Activated CD4-positive, alpha-beta T cell treated with anti-CD3 and anti-CD28 coated beads for 36 hours (primary cell): ENCODE measurements at regions not wholly inside any gene's neighbourhood (a gene's known extent, or its start where the extent isn't known, plus 50 kb on each side); places are given as distances from the start of the nearest gene placed in this dataset.
"Not testable (repeated sequence)": the region's sequence is repeated elsewhere in the genome, so short reads cannot be mapped to it uniquely, and the experiment has no call there.

Source experiments
- ATAC-seq: fragments of 200-7000 bp; cut with Tn5 transposase; one replicate; pipeline ENCODE4 v1.10.0; 2021; ENCODE audit warnings: mild to moderate bottlenecking, moderate library complexity
- CTCF ChIA-PET: fragments of 350-600 bp; sonication (Branson Sonifier 250); formaldehyde crosslinking; loops from one replicate; lab custom pipeline; 2021; ENCODE audit warnings: antibody characterized with exemption; lab: Charles Lee
- POLR2A ChIA-PET: fragments of 350-600 bp; sonication (Branson Sonifier 250); formaldehyde crosslinking; loops from one replicate; lab custom pipeline; 2021; ENCODE audit warnings: antibody characterized with exemption, inconsistent platforms; lab: Charles Lee
- DNase-seq: peaks from one replicate; pipeline ENCODE4 v3.0.0-alpha.2; 2020
- H3K27ac Mint-ChIP-seq: one replicate; pipeline ENCODE4 v1.8.0; 2021; ENCODE audit warnings: mixed read lengths
- H3K27me3 Mint-ChIP-seq: one replicate; pipeline ENCODE4 v1.8.0; 2021; ENCODE audit warnings: mixed read lengths
- H3K36me3 Mint-ChIP-seq: one replicate; pipeline ENCODE4 v1.8.0; 2021; ENCODE audit warnings: low read depth, mixed read lengths
- H3K4me1 Mint-ChIP-seq: one replicate; pipeline ENCODE4 v1.8.0; 2021; ENCODE audit warnings: mixed read lengths
- H3K4me3 Mint-ChIP-seq: one replicate; pipeline ENCODE4 v1.8.0; 2021; ENCODE audit warnings: mild to moderate bottlenecking, moderate library complexity, mixed read lengths
- H3K9me3 Mint-ChIP-seq: one replicate; pipeline ENCODE4 v1.8.0; 2021; ENCODE audit warnings: low read depth, mixed read lengths
- intact Hi-C, 2 experiments: fragments of 100-400 bp; cut with DNase I in 1 of 2; cut with micrococcal nuclease in 1 of 2; formaldehyde crosslinking; loops; one replicate each; pipeline versions ENCODE4 v1.14.2 to v1.15.1; 2022 to 2024; cut with DNase I, micrococcal nuclease

DNA sequence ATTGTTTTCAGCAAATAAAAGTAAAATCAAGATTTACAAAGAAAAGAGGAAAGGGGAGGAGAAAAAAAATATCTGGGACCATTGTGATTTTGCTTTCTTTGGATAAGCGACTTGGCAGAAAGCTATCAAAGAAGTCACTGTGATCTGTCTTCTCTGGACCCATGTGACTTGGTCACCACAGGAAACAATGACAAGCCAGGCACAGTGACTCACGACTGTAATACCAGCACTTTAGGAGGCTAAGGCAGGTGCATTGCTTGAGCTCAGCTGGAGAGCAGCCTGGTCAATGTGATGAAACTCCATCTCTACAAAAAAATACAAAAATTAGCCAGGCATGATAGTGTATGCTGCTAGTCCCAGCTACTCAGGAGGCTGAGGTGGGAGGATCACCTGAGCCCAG is 255.4 kb upstream of the NOTCH2NLA start:
- POLR2A ChIA-PET, H3K4me1 Mint-ChIP-seq, H3K27me3 Mint-ChIP-seq, H3K9me3 Mint-ChIP-seq, H3K27ac Mint-ChIP-seq, H3K4me3 Mint-ChIP-seq, CTCF ChIA-PET, H3K36me3 Mint-ChIP-seq, intact Hi-C loops, DNase-seq: not testable (repeated sequence)
- peak; percentile 99 for ATAC-seq

DNA sequence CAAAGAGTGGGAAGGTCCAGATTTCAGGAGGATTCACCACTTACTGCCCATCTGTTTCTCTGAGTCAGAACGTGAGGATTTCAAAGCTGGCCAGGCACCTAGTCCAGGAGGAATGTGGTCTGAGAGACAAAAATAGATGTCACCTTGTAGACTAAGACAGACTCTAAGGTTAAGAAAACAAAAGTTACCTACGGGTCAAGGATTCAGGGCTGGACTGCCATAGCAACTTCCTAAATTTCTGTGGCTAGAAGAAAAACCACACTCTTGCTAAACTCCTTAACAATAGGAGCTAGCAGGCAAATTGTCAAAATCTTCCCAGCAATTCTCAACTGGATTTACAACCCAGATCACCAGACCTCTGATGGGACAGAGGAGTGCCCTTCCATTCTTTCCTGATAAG is 250.4 kb upstream of the NOTCH2NLA start:
- DNase-seq, H3K9me3 Mint-ChIP-seq, POLR2A ChIA-PET, H3K36me3 Mint-ChIP-seq, intact Hi-C loops, H3K27me3 Mint-ChIP-seq, H3K4me3 Mint-ChIP-seq, ATAC-seq, CTCF ChIA-PET, H3K27ac Mint-ChIP-seq, H3K4me1 Mint-ChIP-seq: not testable (repeated sequence)

- H3K9me3 Mint-ChIP-seq, H3K27me3 Mint-ChIP-seq, intact Hi-C loops, H3K4me3 Mint-ChIP-seq, H3K27ac Mint-ChIP-seq, H3K4me1 Mint-ChIP-seq, H3K36me3 Mint-ChIP-seq, CTCF ChIA-PET, POLR2A ChIA-PET: not testable (repeated sequence)
- DNase-seq (peak; percentile 31), ATAC-seq (peak; percentile 26)
These were observed 249.4 kb upstream of the NOTCH2NLA start for GRCh38 chr1:146478125-146478720.

GRCh38 chr1:146475086-146475485 is 246.3 kb upstream of the NOTCH2NLA start:
- H3K36me3 Mint-ChIP-seq, H3K4me1 Mint-ChIP-seq, DNase-seq, CTCF ChIA-PET, ATAC-seq, H3K27me3 Mint-ChIP-seq, POLR2A ChIA-PET, H3K4me3 Mint-ChIP-seq, H3K9me3 Mint-ChIP-seq, intact Hi-C loops, H3K27ac Mint-ChIP-seq: not testable (repeated sequence)

DNA sequence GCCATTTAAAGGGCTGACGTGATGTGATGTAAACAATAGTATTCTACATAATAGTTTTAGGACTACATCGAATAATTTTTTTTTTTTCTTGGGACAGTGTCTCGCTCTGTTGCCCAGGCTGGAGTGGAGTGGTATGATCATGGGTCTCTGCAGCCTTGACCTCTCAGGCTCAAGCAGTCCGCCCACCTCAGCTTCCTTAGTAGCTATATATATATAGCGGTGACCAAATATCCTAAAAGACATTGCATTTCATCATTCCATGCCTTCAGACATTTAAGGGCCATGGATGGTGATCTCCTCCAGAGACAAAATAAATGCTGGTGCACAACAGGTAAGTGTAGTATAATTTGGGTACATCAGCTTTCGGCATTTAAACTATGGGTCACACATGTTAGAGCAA is 245.4 kb upstream of the NOTCH2NLA start:
- H3K27me3 Mint-ChIP-seq, H3K4me1 Mint-ChIP-seq, POLR2A ChIA-PET, DNase-seq, ATAC-seq, H3K27ac Mint-ChIP-seq, H3K4me3 Mint-ChIP-seq, H3K9me3 Mint-ChIP-seq, intact Hi-C loops, CTCF ChIA-PET, H3K36me3 Mint-ChIP-seq: not testable (repeated sequence)

DNA sequence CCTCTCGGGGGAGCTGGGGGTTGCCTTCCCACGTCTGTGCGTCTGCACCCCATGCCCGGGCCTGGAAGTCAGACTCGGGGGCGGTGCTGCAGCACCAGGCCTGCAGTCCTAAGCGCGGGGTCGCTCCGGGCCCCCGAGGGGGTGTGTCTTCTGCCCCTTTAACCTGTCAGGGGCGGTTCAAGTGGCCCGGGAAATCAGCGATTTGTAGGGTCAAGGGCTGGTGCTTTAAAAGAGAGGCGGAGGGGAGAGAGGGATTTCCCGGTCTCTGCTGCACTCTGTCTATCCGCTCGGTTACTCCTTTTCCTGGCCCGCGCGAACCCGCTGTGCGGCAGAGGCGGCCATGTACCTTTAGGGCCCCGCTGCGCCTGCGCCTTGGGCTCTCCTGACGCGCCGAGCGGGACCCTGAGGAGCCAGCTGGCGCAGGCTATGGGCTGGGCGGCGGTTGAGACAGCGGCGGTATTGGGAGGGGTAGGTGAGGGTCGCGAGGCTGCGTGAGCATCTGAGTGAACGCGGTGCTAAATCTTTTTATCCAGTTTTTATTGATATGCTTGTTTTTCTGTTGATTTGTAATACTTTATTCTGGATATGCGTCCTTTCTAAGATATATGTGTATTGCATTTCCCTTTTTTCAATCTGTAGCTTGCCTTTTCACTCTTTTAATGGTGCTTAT is 243.5 kb upstream of the NOTCH2NLA start:
- Mint-ChIP-seq H3K27ac (peak overlapping the region; percentile 69), H3K4me3 (peak overlapping the region; percentile 67)
- H3K4me1 Mint-ChIP-seq, H3K36me3 Mint-ChIP-seq, POLR2A ChIA-PET, intact Hi-C loops, H3K27me3 Mint-ChIP-seq, CTCF ChIA-PET, H3K9me3 Mint-ChIP-seq: not testable (repeated sequence)
- peak; percentile 87 for DNase-seq
- peak; percentile 100 for ATAC-seq

- CTCF ChIA-PET = not testable (repeated sequence)
These were observed 231.1 kb upstream of the NOTCH2NLA start for GRCh38 chr1:146459939-146460338.

GRCh38 chr1:146459308-146459707 is 230.5 kb upstream of the NOTCH2NLA start:
- H3K36me3 Mint-ChIP-seq, POLR2A ChIA-PET, DNase-seq, H3K4me1 Mint-ChIP-seq, H3K27me3 Mint-ChIP-seq, H3K9me3 Mint-ChIP-seq, CTCF ChIA-PET, H3K27ac Mint-ChIP-seq, ATAC-seq, intact Hi-C loops, H3K4me3 Mint-ChIP-seq: not testable (repeated sequence)

More at GRCh38 chr1:146459939-146460338, 231.1 kb upstream of the NOTCH2NLA start:
- H3K27ac Mint-ChIP-seq, H3K4me1 Mint-ChIP-seq, POLR2A ChIA-PET, intact Hi-C loops, H3K36me3 Mint-ChIP-seq, H3K4me3 Mint-ChIP-seq, H3K9me3 Mint-ChIP-seq, H3K27me3 Mint-ChIP-seq, DNase-seq, ATAC-seq: not testable (repeated sequence)

GRCh38 chr1:146448877-146449246 is 220.0 kb upstream of the NOTCH2NLA start:
- H3K27me3 Mint-ChIP-seq, H3K36me3 Mint-ChIP-seq, CTCF ChIA-PET, H3K4me1 Mint-ChIP-seq, H3K4me3 Mint-ChIP-seq, H3K27ac Mint-ChIP-seq, H3K9me3 Mint-ChIP-seq, POLR2A ChIA-PET, intact Hi-C loops, DNase-seq: not testable (repeated sequence)
- ATAC-seq = peak; percentile 36

- peak; percentile 55 for ATAC-seq
- H3K4me1 Mint-ChIP-seq, H3K27ac Mint-ChIP-seq, H3K4me3 Mint-ChIP-seq, POLR2A ChIA-PET, H3K36me3 Mint-ChIP-seq, intact Hi-C loops, H3K9me3 Mint-ChIP-seq, CTCF ChIA-PET, H3K27me3 Mint-ChIP-seq: not testable (repeated sequence)
- peak; percentile 81 for DNase-seq
These were observed 219.5 kb upstream of the NOTCH2NLA start for GRCh38 chr1:146448212-146448876.

DNA sequence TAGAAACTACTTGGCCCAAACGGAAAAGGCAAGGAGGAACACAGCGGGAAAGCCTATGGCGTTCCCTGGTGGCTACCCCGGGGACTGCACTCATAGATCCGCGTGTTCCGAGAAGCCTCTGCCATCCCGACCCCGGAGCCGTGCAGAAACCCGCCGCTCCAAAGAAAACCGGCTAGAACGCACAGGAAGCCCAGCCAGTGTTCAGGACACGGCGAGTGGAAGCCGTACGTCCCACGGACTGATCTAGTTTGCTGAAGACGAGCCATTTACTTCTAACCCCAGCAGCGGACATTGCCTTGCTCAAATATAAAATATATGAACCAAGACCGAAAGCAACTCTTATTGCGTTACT is 215.0 kb upstream of the NOTCH2NLA start:
- ATAC-seq, H3K27me3 Mint-ChIP-seq, CTCF ChIA-PET, POLR2A ChIA-PET, intact Hi-C loops, H3K4me1 Mint-ChIP-seq, H3K9me3 Mint-ChIP-seq, H3K36me3 Mint-ChIP-seq: not testable (repeated sequence)
- peak; percentile 34 for DNase-seq
- Mint-ChIP-seq H3K4me3 (peak overlapping the region; percentile 65), H3K27ac (peak overlapping the region; percentile 84)
